Upper lobe of left lung (tissue), 6 donors: ENCODE measurements at regions not wholly inside any gene's neighbourhood (a gene's known extent, or its start where the extent isn't known, plus 50 kb on each side); places are given as distances from the start of the nearest gene placed in this dataset.

ENCODE experiments used
- ATAC-seq, 2 donors: fragments of 200-7000 bp; cut with Tn5 transposase; one replicate each; pipeline ENCODE4 v1.9.1; 2022; ENCODE audit warnings: mild to moderate bottlenecking in 2 of 2, moderate library complexity in 2 of 2; ENCODE audit not compliant: low FRiP score in 2 of 2
- DNase-seq, 2 donors: peaks; one replicate each; pipeline ENCODE4 v3.0.0-alpha.2; 2019 to 2020
- H3K27ac ChIP-seq, 4 donors: fragments of 200-600 bp; sonication (generic); one replicate each; pipeline ENCODE4 v1.5.1; 2016 to 2019
- H3K27me3 ChIP-seq, 4 donors: fragments of 200-600 bp; sonication (generic); one replicate each; pipeline ENCODE4 v1.5.1; 2017 to 2019
- H3K36me3 ChIP-seq, 4 donors: fragments of 200-600 bp; sonication (generic); one replicate each; pipeline ENCODE4 v1.5.1; 2016 to 2019
- H3K4me1 ChIP-seq, 4 donors: fragments of 200-600 bp; sonication (generic); one replicate each; pipeline ENCODE4 v1.5.1; 2018 to 2019
- H3K4me3 ChIP-seq, 4 donors: fragments of 200-600 bp; sonication (generic); one replicate each; pipeline ENCODE4 v1.5.1; 2017 to 2019; ENCODE audit warnings: mild to moderate bottlenecking in 2 of 4, moderate library complexity in 1 of 4
- H3K9me3 ChIP-seq, 4 donors: fragments of 200-600 bp; sonication (generic); one replicate each; pipeline ENCODE4 v1.5.1; 2018 to 2019
- CTCF ChIP-seq, 6 experiments: fragments of 450-650 bp in 4 of 6; fragments of 200-600 bp in 2 of 6; sonication (generic) in 2 of 6; IDR thresholded peaks; one replicate each; pipeline ENCODE4 v1.5.1; 2016 to 2019; ENCODE audit warnings: antibody characterized with exemption in 6 of 6
- EP300 ChIP-seq, 4 donors: sonication (generic); formaldehyde crosslinking; IDR thresholded peaks; one replicate each; pipeline ENCODE4 v1.5.1; 2017; ENCODE audit warnings: antibody characterized with exemption in 4 of 4, control low read depth in 2 of 4
- POLR2A ChIP-seq, 4 donors: fragments of 450-650 bp; IDR thresholded peaks; one replicate each; pipeline ENCODE4 v1.5.1; 2016 to 2017; ENCODE audit warnings: antibody characterized with exemption in 4 of 4, mild to moderate bottlenecking in 2 of 4
- POLR2AphosphoS5 ChIP-seq, 2 donors: sonication (generic); formaldehyde crosslinking; IDR thresholded peaks; one replicate each; pipeline ENCODE4 v1.5.1; 2017; ENCODE audit warnings: antibody characterized with exemption in 2 of 2
- WGBS, 2 donors: methylation state at CpG; one replicate each; pipeline ENCODE4 v1.1.5; 2017 to 2018; 5-methylcytosine and 5-hydroxymethylcytosine counted together
- donor health status: DM: no; HTN: no; CAD: no; lungs with moderate emphysema.
- donor health status: DM: no; HTN: yes; CAD: no; lungs with severe emphysema.

DNA sequence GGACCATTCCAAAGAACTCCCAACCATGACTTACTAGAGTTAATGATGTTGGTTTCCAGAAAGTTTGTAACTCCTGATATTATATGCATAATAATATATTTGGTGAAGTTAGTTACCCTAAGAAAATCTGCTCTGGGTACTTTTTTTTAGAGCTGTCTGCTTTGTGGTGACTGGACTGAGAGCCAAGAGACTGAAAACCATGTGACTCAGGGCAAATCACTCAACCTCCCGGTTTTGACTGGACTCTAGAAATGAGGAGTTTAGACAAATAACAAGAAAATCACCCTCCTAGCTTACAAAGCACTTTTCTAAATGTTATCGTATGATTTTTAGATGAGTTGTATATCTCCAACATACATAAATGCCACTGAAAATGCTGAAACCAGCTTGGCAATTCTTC is 138.3 kb upstream of the RND3 start:
- ATAC-seq (no peak), DNase-seq (no peak)
- H3K4me1 ChIP-seq: no peaks in the 10 kb centered on the region
- no peak overlapping the region for H3K27ac ChIP-seq
- no peaks in the 10 kb centered on the region for H3K9me3 ChIP-seq
- H3K27me3 ChIP-seq: no peaks in the 10 kb centered on the region
- no peaks in the 10 kb centered on the region for H3K36me3 ChIP-seq
- no peak overlapping the region for H3K4me3 ChIP-seq
- TF ChIP-seq POLR2A (IDR thresholded peaks at IDR 0.05): no peak
- no peak for TF ChIP-seq EP300 (IDR thresholded peaks at IDR 0.05)
- no peak for TF ChIP-seq POLR2AphosphoS5 (IDR thresholded peaks at IDR 0.05)
- no peak for TF ChIP-seq CTCF (IDR thresholded peaks at IDR 0.05)
- WGBS, 2 donors: 94 to 96% methylated on average over 2 of the region's 2 CpGs

DNA sequence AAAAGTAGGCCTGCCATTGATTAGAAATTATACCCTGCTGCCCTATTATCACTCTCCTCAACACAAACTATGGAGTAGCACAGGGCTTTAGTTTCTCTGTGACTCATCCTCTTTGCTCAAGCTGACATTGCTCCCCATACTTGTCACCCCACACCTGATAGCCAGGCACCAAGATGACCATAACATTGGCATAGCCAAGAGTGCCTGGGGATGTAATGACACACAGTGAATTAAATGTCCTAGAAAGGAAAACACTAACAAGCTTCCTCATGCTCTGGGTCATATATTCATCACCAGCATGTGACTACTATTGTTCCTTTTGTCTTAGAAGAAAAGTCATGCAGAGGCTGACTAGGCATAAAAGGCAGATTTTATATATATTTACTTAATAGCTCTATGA is 137.8 kb upstream of the RND3 start:
- ATAC-seq (no peak), DNase-seq (no peak)
- H3K4me1 ChIP-seq: no peaks in the 10 kb centered on the region
- H3K36me3 ChIP-seq: no peaks in the 10 kb centered on the region
- H3K4me3 ChIP-seq: no peak overlapping the region
- H3K9me3 ChIP-seq: no peaks in the 10 kb centered on the region
- TF ChIP-seq CTCF (IDR thresholded peaks at IDR 0.05): no peak
- no peak for TF ChIP-seq POLR2AphosphoS5 (IDR thresholded peaks at IDR 0.05)
- no peak for TF ChIP-seq POLR2A (IDR thresholded peaks at IDR 0.05)
- TF ChIP-seq EP300 (IDR thresholded peaks at IDR 0.05): no peak
- H3K27me3 ChIP-seq: no peaks in the 10 kb centered on the region
- H3K27ac ChIP-seq: no peak overlapping the region

DNA sequence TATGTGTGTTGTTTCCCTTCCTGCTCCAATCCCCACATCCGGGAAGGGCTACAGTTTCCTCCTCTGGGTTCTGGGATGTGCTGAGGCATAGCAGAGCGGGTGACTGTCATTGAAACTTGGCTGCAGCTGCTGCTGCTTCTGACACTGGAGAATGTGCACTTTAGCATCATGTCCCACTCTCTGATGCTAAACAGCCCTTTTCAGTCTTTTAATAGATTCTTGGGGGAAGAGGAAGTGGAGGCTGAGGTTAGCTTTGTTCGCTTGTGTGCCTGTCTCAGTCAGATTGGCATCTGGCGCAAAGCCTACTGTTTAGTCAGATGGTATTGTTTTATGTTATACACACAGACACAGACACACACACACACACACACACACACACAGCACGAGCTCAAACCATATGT is 136.5 kb upstream of the RND3 start:
- Histone ChIP-seq H3K4me3 (no peak overlapping the region), H3K36me3 (no peaks in the 10 kb centered on the region), H3K4me1 (no peaks in the 10 kb centered on the region), H3K27me3 (no peaks in the 10 kb centered on the region), H3K9me3 (no peaks in the 10 kb centered on the region), H3K27ac (no peak overlapping the region)
- ATAC-seq (no peak), DNase-seq (no peak)
- WGBS, 2 donors: 35 to 47% methylated on average over 5 of the region's 5 CpGs
- TF ChIP-seq EP300 (IDR thresholded peaks at IDR 0.05): no peak
- no peak for TF ChIP-seq POLR2A (IDR thresholded peaks at IDR 0.05)
- TF ChIP-seq CTCF (IDR thresholded peaks at IDR 0.05): no peak
- no peak for TF ChIP-seq POLR2AphosphoS5 (IDR thresholded peaks at IDR 0.05)

DNA sequence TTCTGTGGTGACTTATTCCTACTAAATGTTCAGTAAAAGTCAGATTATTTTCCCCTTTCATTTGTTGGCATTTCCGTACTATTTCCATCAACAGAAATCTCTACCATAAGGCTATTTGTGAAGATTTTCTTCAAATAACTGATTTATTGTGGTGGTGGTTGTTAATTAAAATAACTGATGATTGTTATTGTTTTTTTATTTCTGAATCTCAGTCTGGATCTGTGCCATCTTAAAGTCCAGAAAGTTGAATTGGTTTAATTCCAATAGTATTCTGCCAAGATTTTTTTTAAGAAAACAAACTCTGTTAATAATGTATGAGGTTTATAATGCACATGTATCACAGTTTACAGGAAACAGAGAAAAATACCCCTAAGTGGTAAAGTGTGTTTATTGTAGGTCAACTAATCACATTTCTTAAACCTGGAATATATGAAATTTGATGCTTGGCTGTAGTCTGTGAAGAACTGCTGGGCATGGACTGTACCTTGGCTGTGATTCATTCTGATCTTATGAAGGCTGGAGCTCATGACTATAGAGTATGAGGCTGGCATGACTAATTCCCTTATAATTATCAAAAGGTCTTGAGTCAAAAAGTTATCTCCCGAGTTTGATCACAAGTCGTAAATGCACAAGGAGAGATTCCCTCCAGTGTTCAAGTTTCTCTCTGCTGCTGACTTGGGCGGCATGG is 134.2 kb upstream of the RND3 start:
- Histone ChIP-seq H3K4me1 (no peaks in the 10 kb centered on the region), H3K36me3 (no peaks in the 10 kb centered on the region), H3K27me3 (no peaks in the 10 kb centered on the region), H3K9me3 (no peaks in the 10 kb centered on the region), H3K4me3 (no peak overlapping the region), H3K27ac (no peak overlapping the region)
- ATAC-seq (no peak), DNase-seq (no peak)
- WGBS, 2 donors: 79 to 80% methylated on average over 4 of the region's 4 CpGs
- TF ChIP-seq CTCF (IDR thresholded peaks at IDR 0.05) (no peak), POLR2A (IDR thresholded peaks at IDR 0.05) (no peak), POLR2AphosphoS5 (IDR thresholded peaks at IDR 0.05) (no peak), EP300 (IDR thresholded peaks at IDR 0.05) (no peak)

DNA sequence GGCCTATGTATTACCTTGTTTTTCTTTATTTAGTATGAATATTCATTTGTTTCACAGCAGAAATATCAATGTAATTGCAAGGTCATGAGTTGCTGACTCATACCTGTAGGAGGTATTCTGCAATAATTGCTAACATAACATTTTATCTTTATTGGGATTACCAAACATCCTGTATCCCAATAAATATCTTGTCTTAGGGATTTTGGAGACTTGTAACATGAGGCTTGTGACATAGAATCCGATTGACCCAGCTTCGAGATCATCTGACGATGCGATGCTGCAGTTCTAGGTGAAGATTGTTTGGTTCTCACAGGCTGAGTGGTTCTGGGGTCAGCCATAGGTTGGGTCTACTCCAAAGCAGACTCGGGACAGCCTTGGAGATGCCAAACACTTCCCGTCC is 133.4 kb upstream of the RND3 start:
- ATAC-seq: no peak
- no peak for DNase-seq
- H3K27me3 ChIP-seq: no peaks in the 10 kb centered on the region
- H3K27ac ChIP-seq: no peak overlapping the region
- H3K9me3 ChIP-seq: no peaks in the 10 kb centered on the region
- H3K36me3 ChIP-seq: no peaks in the 10 kb centered on the region
- no peak overlapping the region for H3K4me3 ChIP-seq
- TF ChIP-seq POLR2AphosphoS5 (IDR thresholded peaks at IDR 0.05) (no peak), CTCF (IDR thresholded peaks at IDR 0.05) (no peak), EP300 (IDR thresholded peaks at IDR 0.05) (no peak), POLR2A (IDR thresholded peaks at IDR 0.05) (no peak)
- 85 to 92% methylated on average over 5 to 6 of the region's 6 CpGs for WGBS, 2 donors
- no peaks in the 10 kb centered on the region for H3K4me1 ChIP-seq
